ENCODE measurements at regions not wholly inside any gene's neighbourhood (a gene's known extent, or its start where the extent isn't known, plus 50 kb on each side); places are given as distances from the start of the nearest gene placed in this dataset.

GRCh38 chr7:91660734-91661356 lies 219.7 kb downstream of the MTERF1 start:
- TF ChIP-seq ZNF529 (tag by site-specific recombination; IDR thresholded peaks at IDR 0.05; ENCODE audit: insufficient replicate concordance): no peak
- no peak for TF ChIP-seq TRIM28 (IDR thresholded peaks at IDR 0.05; ENCODE audit: borderline replicate concordance, low read length)
- TF ChIP-seq CTCF (tag by site-specific recombination; IDR thresholded peaks at IDR 0.05): no peak
- no peak for TF ChIP-seq ZSCAN5A (tag by site-specific recombination; IDR thresholded peaks at IDR 0.05)
- TF ChIP-seq ZNF423 (tag by site-specific recombination; IDR thresholded peaks at IDR 0.05): no peak
- no peak for TF ChIP-seq BCL11A (tag by site-specific recombination; IDR thresholded peaks at IDR 0.05; ENCODE audit: low read depth)
